ENCODE measurements at regions not wholly inside any gene's neighbourhood (a gene's known extent, or its start where the extent isn't known, plus 50 kb on each side); places are given as distances from the start of the nearest gene placed in this dataset.

DNA sequence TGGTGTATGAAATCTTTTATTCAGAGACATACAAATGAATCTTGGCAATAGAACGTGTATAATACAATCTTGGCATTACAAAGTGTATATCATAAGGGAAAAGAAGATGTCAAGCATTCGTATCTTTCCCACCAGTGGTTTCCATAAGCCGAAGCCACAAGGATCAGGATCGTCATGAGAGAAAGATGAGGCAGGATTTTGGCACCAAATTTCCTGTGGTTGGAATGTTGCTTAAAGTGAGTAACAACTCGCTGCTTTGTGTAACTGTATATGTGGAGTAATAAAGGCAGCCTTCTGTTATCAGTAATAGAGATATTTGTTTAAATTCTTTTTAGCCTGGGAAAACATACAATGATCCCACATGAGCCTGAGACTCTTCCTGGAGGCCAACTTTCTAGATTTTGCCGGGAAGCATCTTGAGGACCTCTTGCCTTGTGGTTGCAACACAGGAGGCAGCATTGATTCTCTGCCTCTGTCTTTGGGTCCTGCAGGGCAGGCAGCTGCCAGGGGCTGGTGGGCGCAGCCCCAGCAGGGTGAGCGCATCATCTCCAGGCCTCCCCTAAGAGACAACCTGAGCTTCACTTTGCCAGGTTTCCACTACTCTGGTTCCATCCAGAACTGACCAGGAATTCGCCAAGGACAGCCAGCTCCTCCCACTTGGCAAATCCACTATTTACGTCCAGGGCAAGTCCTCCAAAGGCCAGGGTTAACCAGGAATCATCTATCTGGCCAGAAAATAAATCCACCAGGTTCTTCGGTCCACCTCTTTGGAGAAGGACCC, 230.9 kb upstream of the SULF2 start:
- TF ChIP-seq ZNF274 (IDR thresholded peaks at IDR 0.05; ENCODE audit: low read depth, low read length) (no peak), SUZ12 (IDR thresholded peaks at IDR 0.05; ENCODE audit: extremely low read depth, insufficient read depth, insufficient read length) (no peak), YY1 (IDR thresholded peaks at IDR 0.05; ENCODE audit: insufficient read depth, insufficient read length) (no peak)
- DNase-seq (ENCODE audit: low read depth, low spot score): no peak

GRCh38 chr20:48015141-48015910, 230.0 kb upstream of the SULF2 start:
- Histone ChIP-seq H3K4me3 (ENCODE audit: insufficient read length, low read depth) (no peak overlapping the region), H3K36me3 (ENCODE audit: insufficient read depth, insufficient read length, low read length) (no peaks in the 10 kb centered on the region), H3K4me1 (ENCODE audit: insufficient read depth, insufficient read length) (peaks cover 2% of the 10 kb centered on the region), H3K9me3 (ENCODE audit: insufficient read depth, low read length) (peaks cover 29% of the 10 kb centered on the region), H3K9ac (ENCODE audit: insufficient read length, low read depth) (no peak overlapping the region), H3K27me3 (ENCODE audit: insufficient read depth, insufficient read length) (no peaks in the 10 kb centered on the region)
- DNase-seq (ENCODE audit: low read depth, low spot score): no peak
- TF ChIP-seq YY1 (IDR thresholded peaks at IDR 0.05; ENCODE audit: insufficient read depth, insufficient read length) (no peak), SUZ12 (IDR thresholded peaks at IDR 0.05; ENCODE audit: extremely low read depth, insufficient read depth, insufficient read length) (no peak)

More for the DNA sequence above, 230.9 kb upstream of the SULF2 start:
- H3K4me1 ChIP-seq (ENCODE audit: insufficient read depth, insufficient read length): peaks cover 4% of the 10 kb centered on the region
- no peaks in the 10 kb centered on the region for H3K36me3 ChIP-seq (ENCODE audit: insufficient read depth, insufficient read length, low read length)
- peaks cover 27% of the 10 kb centered on the region for H3K9me3 ChIP-seq (ENCODE audit: insufficient read depth, low read length)
- no peaks in the 10 kb centered on the region for H3K27me3 ChIP-seq (ENCODE audit: insufficient read depth, insufficient read length)
- H3K4me3 ChIP-seq (ENCODE audit: insufficient read length, low read depth): no peak overlapping the region
- H3K9ac ChIP-seq (ENCODE audit: insufficient read length, low read depth): no peak overlapping the region

- no peak for DNase-seq (ENCODE audit: low read depth, low spot score)
- no peaks in the 10 kb centered on the region for H3K4me1 ChIP-seq (ENCODE audit: insufficient read depth, insufficient read length)
- no peak overlapping the region for H3K9ac ChIP-seq (ENCODE audit: insufficient read length, low read depth)
Measured at GRCh38 chr20:48012401-48012974, 227.2 kb upstream of the SULF2 start.

DNA sequence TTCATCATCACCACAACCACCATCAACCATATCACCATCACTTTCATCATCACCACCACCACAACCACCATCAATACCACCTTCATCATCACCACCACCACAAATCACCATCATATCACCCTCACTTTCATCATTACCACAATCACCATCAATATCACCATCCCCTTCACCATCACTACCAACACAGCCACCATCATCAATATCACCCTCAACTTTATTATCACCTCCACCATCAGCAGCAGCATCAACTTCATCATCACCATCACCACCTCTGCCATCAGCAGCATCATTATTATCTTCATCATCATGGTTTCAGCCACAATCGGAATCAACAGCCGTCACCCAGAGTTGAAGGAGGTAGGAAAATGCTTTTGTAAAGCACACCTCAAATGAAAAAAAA, 225.7 kb upstream of the SULF2 start:
- DNase-seq (ENCODE audit: low read depth, low spot score): no peak
- Histone ChIP-seq H3K9me3 (ENCODE audit: insufficient read depth, low read length) (peaks cover 30% of the 10 kb centered on the region), H3K9ac (ENCODE audit: insufficient read length, low read depth) (no peak overlapping the region), H3K27me3 (ENCODE audit: insufficient read depth, insufficient read length) (no peaks in the 10 kb centered on the region), H3K4me3 (ENCODE audit: insufficient read length, low read depth) (no peak overlapping the region), H3K4me1 (ENCODE audit: insufficient read depth, insufficient read length) (peaks cover under 1% of the 10 kb centered on the region), H3K36me3 (ENCODE audit: insufficient read depth, insufficient read length, low read length) (no peaks in the 10 kb centered on the region)
- no peak for TF ChIP-seq SUZ12 (IDR thresholded peaks at IDR 0.05; ENCODE audit: extremely low read depth, insufficient read depth, insufficient read length)
- no peak for TF ChIP-seq YY1 (IDR thresholded peaks at IDR 0.05; ENCODE audit: insufficient read depth, insufficient read length)
- no peak for TF ChIP-seq ZNF274 (IDR thresholded peaks at IDR 0.05; ENCODE audit: low read depth, low read length)

More at GRCh38 chr20:48012401-48012974, 227.2 kb upstream of the SULF2 start:
- no peak for TF ChIP-seq SUZ12 (IDR thresholded peaks at IDR 0.05; ENCODE audit: extremely low read depth, insufficient read depth, insufficient read length)
- no peak for TF ChIP-seq ZNF274 (IDR thresholded peaks at IDR 0.05; ENCODE audit: low read depth, low read length)
- peak; percentile 52 for TF ChIP-seq YY1 (IDR thresholded peaks at IDR 0.05; ENCODE audit: insufficient read depth, insufficient read length)
- Histone ChIP-seq H3K4me3 (ENCODE audit: insufficient read length, low read depth) (no peak overlapping the region), H3K36me3 (ENCODE audit: insufficient read depth, insufficient read length, low read length) (no peaks in the 10 kb centered on the region), H3K9me3 (ENCODE audit: insufficient read depth, low read length) (peaks cover 39% of the 10 kb centered on the region), H3K27me3 (ENCODE audit: insufficient read depth, insufficient read length) (no peaks in the 10 kb centered on the region)

DNA sequence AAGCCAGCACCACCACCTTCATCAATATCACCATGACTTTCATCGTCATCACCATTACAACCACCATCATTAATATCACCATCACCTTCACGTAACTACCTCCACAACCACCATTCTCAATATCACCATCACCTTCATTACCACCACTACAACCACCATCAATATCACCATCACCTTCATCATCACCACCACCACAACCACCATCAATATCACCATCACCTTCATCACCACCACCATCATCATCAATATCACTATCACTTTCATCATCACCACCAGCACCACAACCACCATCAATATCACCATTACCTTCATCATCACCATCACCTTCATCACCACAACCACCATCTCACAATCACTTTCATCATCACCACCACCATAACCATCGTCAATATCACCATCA, 225.3 kb upstream of the SULF2 start:
- H3K9ac ChIP-seq (ENCODE audit: insufficient read length, low read depth): no peak overlapping the region
- no peak for DNase-seq (ENCODE audit: low read depth, low spot score)
- H3K27me3 ChIP-seq (ENCODE audit: insufficient read depth, insufficient read length): no peaks in the 10 kb centered on the region
- H3K4me1 ChIP-seq (ENCODE audit: insufficient read depth, insufficient read length): peaks cover 3% of the 10 kb centered on the region
- H3K9me3 ChIP-seq (ENCODE audit: insufficient read depth, low read length): peaks cover 30% of the 10 kb centered on the region
- H3K36me3 ChIP-seq (ENCODE audit: insufficient read depth, insufficient read length, low read length): no peaks in the 10 kb centered on the region
- no peak overlapping the region for H3K4me3 ChIP-seq (ENCODE audit: insufficient read length, low read depth)
- TF ChIP-seq YY1 (IDR thresholded peaks at IDR 0.05; ENCODE audit: insufficient read depth, insufficient read length): no peak
- TF ChIP-seq ZNF274 (IDR thresholded peaks at IDR 0.05; ENCODE audit: low read depth, low read length): no peak
- no peak for TF ChIP-seq SUZ12 (IDR thresholded peaks at IDR 0.05; ENCODE audit: extremely low read depth, insufficient read depth, insufficient read length)

- Histone ChIP-seq H3K4me3 (ENCODE audit: insufficient read length, low read depth) (no peak overlapping the region), H3K9me3 (ENCODE audit: insufficient read depth, low read length) (peaks cover 30% of the 10 kb centered on the region), H3K27me3 (ENCODE audit: insufficient read depth, insufficient read length) (no peaks in the 10 kb centered on the region), H3K9ac (ENCODE audit: insufficient read length, low read depth) (no peak overlapping the region), H3K36me3 (ENCODE audit: insufficient read depth, insufficient read length, low read length) (no peaks in the 10 kb centered on the region), H3K4me1 (ENCODE audit: insufficient read depth, insufficient read length) (peaks cover 3% of the 10 kb centered on the region)
- no peak for TF ChIP-seq ZNF274 (IDR thresholded peaks at IDR 0.05; ENCODE audit: low read depth, low read length)
- no peak for TF ChIP-seq YY1 (IDR thresholded peaks at IDR 0.05; ENCODE audit: insufficient read depth, insufficient read length)
- TF ChIP-seq SUZ12 (IDR thresholded peaks at IDR 0.05; ENCODE audit: extremely low read depth, insufficient read depth, insufficient read length): no peak
- DNase-seq (ENCODE audit: low read depth, low spot score): no peak
Measured at GRCh38 chr20:48008850-48009515, 223.7 kb upstream of the SULF2 start.
